NCI-H526 treated with DMSO at 0.1 percent for 48 hours (cell line): ENCODE measurements at regions not wholly inside any gene's neighbourhood (a gene's known extent, or its start where the extent isn't known, plus 50 kb on each side); places are given as distances from the start of the nearest gene placed in this dataset.
"Not testable (repeated sequence)": the region's sequence is repeated elsewhere in the genome, so short reads cannot be mapped to it uniquely, and the experiment has no call there.

Source experiments
- DNase-seq: peaks from one replicate; lab custom pipeline; 2025; lab: John Stamatoyannopoulos, UW

GRCh38 chr11:3443700-3444419 is 64.9 kb upstream of the ZNF195 start:
- DNase-seq: not testable (repeated sequence)

- DNase-seq: not testable (repeated sequence)
Observed at GRCh38 chr11:3437441-3437840, 58.5 kb upstream of the ZNF195 start.

GRCh38 chr11:3434976-3435375 is 56.0 kb upstream of the ZNF195 start:
- no peak for DNase-seq

DNA sequence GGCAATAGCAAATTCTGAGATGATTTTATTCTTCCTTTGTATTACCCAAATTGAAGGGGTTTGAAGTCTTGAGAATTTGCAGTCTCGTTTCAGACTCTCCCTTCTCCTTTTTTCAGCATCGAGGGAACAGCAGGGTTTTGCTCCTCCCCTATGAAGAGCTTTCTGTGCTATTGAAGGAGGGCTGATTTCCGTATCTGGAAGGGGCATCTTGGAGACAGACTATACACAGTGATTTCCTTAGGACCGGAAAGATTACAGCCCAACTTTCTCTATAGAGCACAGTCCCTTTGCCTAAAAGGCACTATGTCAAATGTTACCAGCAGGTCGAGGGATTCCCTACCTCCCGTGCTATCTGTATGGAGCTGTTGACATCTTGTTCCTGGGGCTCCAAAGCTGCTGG is 50.2 kb upstream of the ZNF195 start:
- not testable (repeated sequence) for DNase-seq
